Panc1 (cell line): ENCODE measurements at regions not wholly inside any gene's neighbourhood (a gene's known extent, or its start where the extent isn't known, plus 50 kb on each side); places are given as distances from the start of the nearest gene placed in this dataset.

Experiments
- ATAC-seq: fragments of 200-7000 bp; cut with Tn5 transposase; 2 replicates; pipeline ENCODE4 v1.9.1; 2020; ENCODE audit warnings: mild to moderate bottlenecking, moderate library complexity
- BruUV-seq: library from RNA; stranded (reverse); fragments of 400-500 nt; replicated peaks from 2 replicates; lab custom pipeline; 2021; lab: Mats Ljungman, UMichigan
- CTCF ChIA-PET: fragments of 300-600 bp; sonication (Branson Sonifier 250); formaldehyde crosslinking; loops from one replicate; lab custom pipeline; 2022; ENCODE audit warnings: antibody characterized with exemption; lab: Charles Lee
- POLR2A ChIA-PET: fragments of 300-600 bp; sonication (Branson Sonifier 250); formaldehyde crosslinking; loops from one replicate; lab custom pipeline; 2022; ENCODE audit warnings: antibody characterized with exemption; lab: Charles Lee
- DNase-seq: peaks from one replicate; pipeline ENCODE4 v3.0.0-alpha.2; 2010; ENCODE audit warnings: low read depth, low spot score
- H3K27ac ChIP-seq: 2 replicates; pipeline ENCODE4 v1.5.1; 2011; ENCODE audit warnings: mild to moderate bottlenecking, low read length, inconsistent platforms
- H3K27me3 ChIP-seq: fragments of 200-500 bp; sonication (Bioruptor generic); 2 replicates; pipeline ENCODE4 v1.6.0; 2014; ENCODE audit warnings: low read length, inconsistent platforms; ENCODE audit not compliant: control insufficient read depth, insufficient read depth
- H3K36me3 ChIP-seq: fragments of 200-500 bp; sonication (Bioruptor generic); 2 replicates; pipeline ENCODE4 v1.5.1; 2014; ENCODE audit warnings: inconsistent platforms, mild to moderate bottlenecking, low read length, moderate library complexity; ENCODE audit not compliant: control insufficient read depth, insufficient read depth
- H3K4me1 ChIP-seq: 2 replicates; pipeline ENCODE4 v1.5.1; 2011; ENCODE audit warnings: inconsistent platforms, mild to moderate bottlenecking, low read length, moderate library complexity; ENCODE audit not compliant: control insufficient read depth, insufficient read depth
- H3K4me3 ChIP-seq, 2 experiments: 2 replicates each; pipeline ENCODE4 v1.5.1; 2011 to 2012; ENCODE audit warnings: low read depth in 2 of 2, low read length in 2 of 2, mild to moderate bottlenecking in 2 of 2, inconsistent platforms in 1 of 2, moderate library complexity in 1 of 2
- H3K9me3 ChIP-seq: fragments of 200-500 bp; sonication (Bioruptor generic); 2 replicates; pipeline ENCODE4 v1.5.1; 2014; ENCODE audit warnings: low read depth, mild to moderate bottlenecking, inconsistent platforms, low read length, moderate library complexity; ENCODE audit not compliant: control insufficient read depth, insufficient read depth
- POLR2AphosphoS5 ChIP-seq: IDR thresholded peaks from 2 replicates; pipeline ENCODE4 v1.6.1; 2012; ENCODE audit warnings: mild to moderate bottlenecking, low read depth, low read length, moderate library complexity
- SIN3A ChIP-seq: IDR thresholded peaks from 2 replicates; pipeline ENCODE4 v1.6.1; 2012; ENCODE audit warnings: low read depth, mild to moderate bottlenecking, low read length, moderate library complexity, borderline replicate concordance; ENCODE audit not compliant: insufficient read depth
- TCF7L2 ChIP-seq: IDR thresholded peaks from 2 replicates; pipeline ENCODE4 v1.6.1; 2011; ENCODE audit warnings: mild to moderate bottlenecking, low read depth, low read length, inconsistent platforms
- in situ Hi-C: cut with HindIII; loops from 2 replicates; pipeline ENCODE4 v1.10.0; 2016; ENCODE audit warnings: low sequenced_read_pairs, low pct_unique_long_range_greater_than_20kb
- intact Hi-C: fragments of 100-400 bp; cut with micrococcal nuclease; formaldehyde crosslinking; loops from one replicate; pipeline ENCODE4 v1.10.0; 2022; ENCODE audit not compliant: unreplicated experiment
- TF ChIP-seq, protein P1 (sequence below): fragments of 450-650 bp; IDR thresholded peaks from 2 replicates; pipeline ENCODE4 v1.5.1; 2017; ENCODE audit warnings: mild to moderate bottlenecking
- TF ChIP-seq, protein P2 (sequence below), 2 experiments: IDR thresholded peaks; 2 replicates each; pipeline ENCODE4 v1.6.1; 2011 to 2012; ENCODE audit warnings: low read depth in 2 of 2, control low read depth in 1 of 2, low read length in 1 of 2, mild to moderate bottlenecking in 1 of 2, moderate library complexity in 1 of 2; ENCODE audit not compliant: insufficient read depth in 1 of 2

DNA sequence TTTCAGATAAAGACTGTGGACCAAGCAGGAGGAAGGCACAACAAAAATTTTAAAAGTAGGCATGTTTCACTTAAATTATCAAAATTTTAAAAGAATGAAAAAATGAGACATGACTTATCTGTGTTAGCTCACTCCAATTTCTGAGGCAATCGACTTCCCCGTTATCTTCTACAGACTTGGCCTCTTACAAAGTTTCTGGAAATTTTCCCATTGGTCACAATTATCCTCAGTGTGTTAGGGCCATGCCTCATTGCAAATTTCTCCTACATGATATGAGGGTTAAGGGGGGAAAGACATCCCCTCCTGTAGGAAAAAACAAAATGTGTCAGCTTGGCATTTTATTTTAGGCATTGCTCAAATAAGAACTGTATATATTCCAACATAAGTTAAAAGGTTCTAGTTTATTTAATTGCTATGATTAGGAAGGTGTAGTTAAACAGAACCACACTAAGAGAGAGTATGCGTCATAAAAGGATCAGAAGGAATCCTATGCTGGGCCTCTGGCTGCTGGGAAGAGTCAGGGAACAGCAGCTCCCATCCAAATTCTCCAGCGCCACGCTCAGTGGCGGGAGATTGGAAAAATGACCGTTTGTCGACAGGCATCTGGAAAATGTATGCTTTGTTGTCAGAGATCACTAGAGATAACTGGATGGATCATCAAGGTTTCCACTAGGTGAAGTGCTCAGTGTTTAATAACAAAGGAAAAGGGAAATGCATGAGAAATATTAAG, 463.6 kb upstream of the NR2F2 start:
- ATAC-seq (no peak), DNase-seq (no peak)
- Histone ChIP-seq H3K36me3 (no peaks in the 10 kb centered on the region), H3K4me3 (no peak overlapping the region), H3K9me3 (no peaks in the 10 kb centered on the region), H3K27me3 (no peaks in the 10 kb centered on the region), H3K27ac (no peak overlapping the region), H3K4me1 (no peaks in the 10 kb centered on the region)
- intact Hi-C loops (no loop called here), in situ Hi-C loops (no loop called here)
- ChIA-PET CTCF (interaction anchor here (1.0 kb wide), 1 partner anchor 17 kb away, joined by 3 read pairs; no protein-coding TSS in a partner anchor), POLR2A (no interaction called here)
- no peak for TF ChIP-seq TCF7L2
- TF ChIP-seq, protein P1, sequence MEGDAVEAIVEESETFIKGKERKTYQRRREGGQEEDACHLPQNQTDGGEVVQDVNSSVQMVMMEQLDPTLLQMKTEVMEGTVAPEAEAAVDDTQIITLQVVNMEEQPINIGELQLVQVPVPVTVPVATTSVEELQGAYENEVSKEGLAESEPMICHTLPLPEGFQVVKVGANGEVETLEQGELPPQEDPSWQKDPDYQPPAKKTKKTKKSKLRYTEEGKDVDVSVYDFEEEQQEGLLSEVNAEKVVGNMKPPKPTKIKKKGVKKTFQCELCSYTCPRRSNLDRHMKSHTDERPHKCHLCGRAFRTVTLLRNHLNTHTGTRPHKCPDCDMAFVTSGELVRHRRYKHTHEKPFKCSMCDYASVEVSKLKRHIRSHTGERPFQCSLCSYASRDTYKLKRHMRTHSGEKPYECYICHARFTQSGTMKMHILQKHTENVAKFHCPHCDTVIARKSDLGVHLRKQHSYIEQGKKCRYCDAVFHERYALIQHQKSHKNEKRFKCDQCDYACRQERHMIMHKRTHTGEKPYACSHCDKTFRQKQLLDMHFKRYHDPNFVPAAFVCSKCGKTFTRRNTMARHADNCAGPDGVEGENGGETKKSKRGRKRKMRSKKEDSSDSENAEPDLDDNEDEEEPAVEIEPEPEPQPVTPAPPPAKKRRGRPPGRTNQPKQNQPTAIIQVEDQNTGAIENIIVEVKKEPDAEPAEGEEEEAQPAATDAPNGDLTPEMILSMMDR = no peak
- no peak for TF ChIP-seq POLR2AphosphoS5
- TF ChIP-seq SIN3A = no peak
- TF ChIP-seq, protein P2, sequence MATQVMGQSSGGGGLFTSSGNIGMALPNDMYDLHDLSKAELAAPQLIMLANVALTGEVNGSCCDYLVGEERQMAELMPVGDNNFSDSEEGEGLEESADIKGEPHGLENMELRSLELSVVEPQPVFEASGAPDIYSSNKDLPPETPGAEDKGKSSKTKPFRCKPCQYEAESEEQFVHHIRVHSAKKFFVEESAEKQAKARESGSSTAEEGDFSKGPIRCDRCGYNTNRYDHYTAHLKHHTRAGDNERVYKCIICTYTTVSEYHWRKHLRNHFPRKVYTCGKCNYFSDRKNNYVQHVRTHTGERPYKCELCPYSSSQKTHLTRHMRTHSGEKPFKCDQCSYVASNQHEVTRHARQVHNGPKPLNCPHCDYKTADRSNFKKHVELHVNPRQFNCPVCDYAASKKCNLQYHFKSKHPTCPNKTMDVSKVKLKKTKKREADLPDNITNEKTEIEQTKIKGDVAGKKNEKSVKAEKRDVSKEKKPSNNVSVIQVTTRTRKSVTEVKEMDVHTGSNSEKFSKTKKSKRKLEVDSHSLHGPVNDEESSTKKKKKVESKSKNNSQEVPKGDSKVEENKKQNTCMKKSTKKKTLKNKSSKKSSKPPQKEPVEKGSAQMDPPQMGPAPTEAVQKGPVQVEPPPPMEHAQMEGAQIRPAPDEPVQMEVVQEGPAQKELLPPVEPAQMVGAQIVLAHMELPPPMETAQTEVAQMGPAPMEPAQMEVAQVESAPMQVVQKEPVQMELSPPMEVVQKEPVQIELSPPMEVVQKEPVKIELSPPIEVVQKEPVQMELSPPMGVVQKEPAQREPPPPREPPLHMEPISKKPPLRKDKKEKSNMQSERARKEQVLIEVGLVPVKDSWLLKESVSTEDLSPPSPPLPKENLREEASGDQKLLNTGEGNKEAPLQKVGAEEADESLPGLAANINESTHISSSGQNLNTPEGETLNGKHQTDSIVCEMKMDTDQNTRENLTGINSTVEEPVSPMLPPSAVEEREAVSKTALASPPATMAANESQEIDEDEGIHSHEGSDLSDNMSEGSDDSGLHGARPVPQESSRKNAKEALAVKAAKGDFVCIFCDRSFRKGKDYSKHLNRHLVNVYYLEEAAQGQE (IDR thresholded peaks at IDR 0.05; ENCODE audit: insufficient read depth in 1 of 2, low read depth in 2 of 2, low read length in 1 of 2) = no peak
- BruUV-seq = no TSS peak

DNA sequence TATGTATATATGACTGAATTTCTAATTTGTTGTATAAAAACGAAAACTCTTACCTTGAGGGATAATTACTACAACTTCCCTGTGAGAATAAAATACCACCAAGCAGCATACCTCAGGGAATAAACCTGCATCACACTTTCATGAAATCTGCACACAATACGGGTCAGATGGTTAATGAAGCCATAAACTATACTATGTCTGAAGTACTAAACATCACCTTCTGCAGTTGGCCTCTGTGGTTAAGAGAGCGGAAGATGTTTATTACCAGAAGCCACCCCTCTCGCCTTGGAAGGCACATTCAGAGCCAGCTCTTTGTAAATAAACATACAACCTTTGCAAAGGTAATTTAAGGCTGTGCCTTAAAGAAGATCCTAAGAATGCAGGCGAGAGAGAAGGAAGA, 462.1 kb upstream of the NR2F2 start:
- TF ChIP-seq SIN3A = no peak
- TF ChIP-seq, protein P2 (IDR thresholded peaks at IDR 0.05; ENCODE audit: insufficient read depth in 1 of 2, low read depth in 2 of 2, low read length in 1 of 2) = no peak
- TF ChIP-seq TCF7L2 = no peak
- no peak for TF ChIP-seq POLR2AphosphoS5
- TF ChIP-seq, protein P1 = no peak
- Histone ChIP-seq H3K4me1 (no peaks in the 10 kb centered on the region), H3K36me3 (no peaks in the 10 kb centered on the region), H3K27ac (no peak overlapping the region), H3K4me3 (no peak overlapping the region), H3K27me3 (no peaks in the 10 kb centered on the region), H3K9me3 (no peaks in the 10 kb centered on the region)
- POLR2A ChIA-PET = no interaction called here
- intact Hi-C loops = no loop called here
- in situ Hi-C loops = no loop called here
- ATAC-seq (no peak), DNase-seq (no peak)
- CTCF ChIA-PET = no interaction called here
- no TSS peak for BruUV-seq
